CD4-positive, alpha-beta memory T cell (primary cell): ENCODE measurements at regions not wholly inside any gene's neighbourhood (a gene's known extent, or its start where the extent isn't known, plus 50 kb on each side); places are given as distances from the start of the nearest gene placed in this dataset.

Experiments
- CTCF ChIA-PET: fragments of 350-600 bp; sonication (Branson Sonifier 250); formaldehyde crosslinking; loops from one replicate; lab custom pipeline; 2021; ENCODE audit warnings: inconsistent platforms; ENCODE audit not compliant: partially characterized antibody; lab: Charles Lee
- POLR2A ChIA-PET: fragments of 350-600 bp; sonication (Branson Sonifier 250); formaldehyde crosslinking; loops from one replicate; lab custom pipeline; 2021; ENCODE audit not compliant: partially characterized antibody; lab: Charles Lee
- DNase-seq, 5 donors: peaks; one replicate each; pipeline versions ENCODE4 v3.0.0 to v3.0.0-alpha.2; 2020 to 2022; ENCODE audit warnings: mixed read lengths in 1 of 5
- H3K27ac ChIP-seq: one replicate; pipeline ENCODE4 v1.7.0; 2013; ENCODE audit warnings: low read depth, low read length
- H3K27me3 ChIP-seq: 2 replicates; pipeline ENCODE4 v1.7.0; 2013; ENCODE audit warnings: mild to moderate bottlenecking, low read length, moderate library complexity; ENCODE audit not compliant: insufficient read depth
- H3K36me3 ChIP-seq: 2 replicates; pipeline ENCODE4 v1.7.0; 2013; ENCODE audit warnings: mild to moderate bottlenecking, low read length, moderate library complexity; ENCODE audit not compliant: insufficient read depth
- H3K4me1 ChIP-seq: 2 replicates; pipeline ENCODE4 v1.7.0; 2013; ENCODE audit warnings: mild to moderate bottlenecking, low read length, moderate library complexity; ENCODE audit not compliant: insufficient read depth
- H3K4me3 ChIP-seq, 2 donors: one replicate each; pipeline ENCODE4 v1.7.0; 2013; ENCODE audit warnings: low read length in 2 of 2, mild to moderate bottlenecking in 1 of 2
- H3K9me3 ChIP-seq, 2 donors: one replicate each; pipeline ENCODE4 v1.7.0; 2013; ENCODE audit warnings: low read length in 2 of 2, control low read depth in 1 of 2; ENCODE audit not compliant: control insufficient read depth in 1 of 2
- H3K27ac Mint-ChIP-seq, 7 donors: one replicate each; pipeline ENCODE4 v1.8.0; 2020 to 2021; ENCODE audit warnings: mixed read lengths in 7 of 7, mild to moderate bottlenecking in 6 of 7, inconsistent platforms in 3 of 7, moderate library complexity in 3 of 7
- H3K27me3 Mint-ChIP-seq, 2 donors: one replicate each; pipeline ENCODE4 v1.8.0; 2020 to 2021; ENCODE audit warnings: mixed read lengths in 2 of 2
- H3K36me3 Mint-ChIP-seq, 2 donors: one replicate each; pipeline ENCODE4 v1.8.0; 2020 to 2021; ENCODE audit warnings: mixed read lengths in 2 of 2, inconsistent platforms in 1 of 2, mild to moderate bottlenecking in 1 of 2
- H3K4me1 Mint-ChIP-seq, 4 donors: one replicate each; pipeline ENCODE4 v1.8.0; 2020 to 2021; ENCODE audit warnings: mixed read lengths in 4 of 4, mild to moderate bottlenecking in 1 of 4
- H3K4me3 Mint-ChIP-seq, 8 donors: one replicate each; pipeline ENCODE4 v1.8.0; 2020 to 2021; ENCODE audit warnings: mixed read lengths in 8 of 8, mild to moderate bottlenecking in 7 of 8, moderate library complexity in 6 of 8, inconsistent platforms in 3 of 8
- H3K9me3 Mint-ChIP-seq, 8 donors: one replicate each; pipeline ENCODE4 v1.8.0; 2020 to 2021; ENCODE audit warnings: mixed read lengths in 8 of 8, mild to moderate bottlenecking in 5 of 8, inconsistent platforms in 3 of 8, moderate library complexity in 1 of 8
- intact Hi-C: fragments of 100-400 bp; cut with micrococcal nuclease; formaldehyde crosslinking; loops from one replicate; pipeline ENCODE4 v1.15.1; 2023

- Histone ChIP-seq H3K9me3 (no peaks in the 10 kb centered on the region), H3K4me3 (no peak overlapping the region), H3K4me1 (no peaks in the 10 kb centered on the region), H3K27ac (no peak overlapping the region), H3K36me3 (no peaks in the 10 kb centered on the region), H3K27me3 (no peaks in the 10 kb centered on the region)
- Mint-ChIP-seq H3K4me1 (no peaks in the 10 kb centered on the region), H3K36me3 (no peaks in the 10 kb centered on the region), H3K27me3 (peaks cover 15 to 18% of the 10 kb centered on the region in 2 donors), H3K27ac (no peak overlapping the region), H3K9me3 (no peaks in the 10 kb centered on the region), H3K4me3 (no peak overlapping the region)
- CTCF ChIA-PET, result no interaction called here
- POLR2A ChIA-PET, result no interaction called here
- intact Hi-C loops, result no loop called here
- DNase-seq, result no peak
These were observed 152.6 kb upstream of the TPM1 start for GRCh38 chr15:62889734-62890505.

DNA sequence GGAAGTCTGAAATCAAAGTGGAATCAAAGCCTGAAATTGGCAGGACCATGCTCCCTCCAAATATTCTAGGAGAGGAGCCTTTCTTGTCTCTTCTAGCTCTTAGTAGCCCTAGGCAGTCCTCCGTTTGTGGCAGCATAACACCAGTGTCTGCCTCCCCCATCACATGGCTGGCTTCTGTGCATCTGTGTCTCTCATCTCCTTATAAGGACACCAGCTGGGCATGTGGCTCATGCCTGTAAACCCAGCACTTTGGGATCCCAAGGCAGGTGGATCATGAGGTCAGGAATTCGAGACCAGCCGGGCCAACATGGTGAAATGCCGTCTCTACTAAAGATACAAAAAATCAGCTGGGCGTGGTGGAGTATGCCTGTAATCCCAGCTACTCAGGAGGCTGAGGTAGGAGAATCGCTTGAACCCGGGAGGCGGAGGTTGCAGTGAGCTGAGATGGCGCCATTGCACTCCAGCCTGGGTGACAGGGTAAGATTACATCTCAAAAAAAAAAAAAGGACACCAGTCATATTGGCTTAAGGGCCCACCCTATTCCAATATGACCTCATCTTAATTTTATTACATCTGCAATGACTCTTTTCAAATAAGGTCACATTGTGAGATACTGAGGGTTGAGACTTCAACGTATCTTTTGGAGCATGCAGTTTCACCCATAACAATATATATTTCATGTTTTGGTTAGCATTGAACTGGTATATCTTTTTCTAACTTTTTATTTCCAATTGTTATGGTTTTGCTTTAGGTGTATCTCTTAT lies 148.0 kb upstream of the TPM1 start:
- intact Hi-C loops, result no loop called here
- Mint-ChIP-seq H3K27me3 (peaks cover 17% of the 10 kb centered on the region in 2 donors), H3K9me3 (no peaks in the 10 kb centered on the region), H3K4me3 (no peak overlapping the region), H3K4me1 (no peaks in the 10 kb centered on the region), H3K27ac (no peak overlapping the region), H3K36me3 (no peaks in the 10 kb centered on the region)
- Histone ChIP-seq H3K27ac (no peak overlapping the region), H3K9me3 (no peaks in the 10 kb centered on the region), H3K4me3 (no peak overlapping the region), H3K4me1 (no peaks in the 10 kb centered on the region), H3K36me3 (no peaks in the 10 kb centered on the region), H3K27me3 (no peaks in the 10 kb centered on the region)
- CTCF ChIA-PET, result no interaction called here
- no peak for DNase-seq
- POLR2A ChIA-PET, result no interaction called here

- no peak for DNase-seq
- peaks cover 15 to 17% of the 10 kb centered on the region in 2 donors for H3K27me3 Mint-ChIP-seq
- H3K4me1 ChIP-seq, result no peaks in the 10 kb centered on the region
- H3K27ac Mint-ChIP-seq, result no peak overlapping the region
- no peaks in the 10 kb centered on the region for H3K36me3 Mint-ChIP-seq
- H3K27ac ChIP-seq, result no peak overlapping the region
- H3K36me3 ChIP-seq, result no peaks in the 10 kb centered on the region
- POLR2A ChIA-PET, result no interaction called here
- intact Hi-C loops, result no loop called here
- no peaks in the 10 kb centered on the region for H3K27me3 ChIP-seq
- no peaks in the 10 kb centered on the region for H3K4me1 Mint-ChIP-seq
- H3K9me3 ChIP-seq, result no peaks in the 10 kb centered on the region
- H3K9me3 Mint-ChIP-seq, result no peaks in the 10 kb centered on the region
- no peak overlapping the region for H3K4me3 ChIP-seq
- no peak overlapping the region for H3K4me3 Mint-ChIP-seq
- CTCF ChIA-PET, result no interaction called here
These were observed 147.2 kb upstream of the TPM1 start for GRCh38 chr15:62895139-62895866.

DNA sequence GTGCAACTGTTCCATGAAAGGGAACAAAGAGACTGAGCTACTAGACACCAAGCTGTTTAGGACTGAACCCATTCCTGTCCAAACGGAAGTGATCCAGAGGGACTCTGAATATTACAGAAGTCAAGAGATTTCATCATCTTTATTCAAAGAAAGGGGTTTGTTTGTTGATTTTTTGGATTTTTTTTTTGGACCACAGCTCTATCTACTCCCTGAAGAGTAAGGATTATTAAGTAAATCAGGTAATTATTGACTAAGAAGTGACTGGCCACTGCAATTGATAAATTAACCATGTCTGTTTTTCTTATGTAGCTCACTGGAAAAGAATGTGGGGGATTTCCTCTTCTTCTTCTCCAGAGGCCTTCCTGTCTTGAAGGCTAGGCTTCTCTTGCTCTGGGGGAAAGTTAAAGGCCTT lies 146.6 kb upstream of the TPM1 start:
- Mint-ChIP-seq H3K4me1 (no peaks in the 10 kb centered on the region), H3K36me3 (no peaks in the 10 kb centered on the region), H3K4me3 (no peak overlapping the region), H3K27ac (no peak overlapping the region), H3K27me3 (peaks cover 11 to 17% of the 10 kb centered on the region in 2 donors), H3K9me3 (no peaks in the 10 kb centered on the region)
- DNase-seq, result no peak
- H3K27ac ChIP-seq, result no peak overlapping the region
- intact Hi-C loops, result no loop called here
- ChIA-PET POLR2A (no interaction called here), CTCF (no interaction called here)
- no peaks in the 10 kb centered on the region for H3K4me1 ChIP-seq
- no peak overlapping the region for H3K4me3 ChIP-seq
- H3K9me3 ChIP-seq, result no peaks in the 10 kb centered on the region
- H3K27me3 ChIP-seq, result no peaks in the 10 kb centered on the region
- H3K36me3 ChIP-seq, result no peaks in the 10 kb centered on the region

DNA sequence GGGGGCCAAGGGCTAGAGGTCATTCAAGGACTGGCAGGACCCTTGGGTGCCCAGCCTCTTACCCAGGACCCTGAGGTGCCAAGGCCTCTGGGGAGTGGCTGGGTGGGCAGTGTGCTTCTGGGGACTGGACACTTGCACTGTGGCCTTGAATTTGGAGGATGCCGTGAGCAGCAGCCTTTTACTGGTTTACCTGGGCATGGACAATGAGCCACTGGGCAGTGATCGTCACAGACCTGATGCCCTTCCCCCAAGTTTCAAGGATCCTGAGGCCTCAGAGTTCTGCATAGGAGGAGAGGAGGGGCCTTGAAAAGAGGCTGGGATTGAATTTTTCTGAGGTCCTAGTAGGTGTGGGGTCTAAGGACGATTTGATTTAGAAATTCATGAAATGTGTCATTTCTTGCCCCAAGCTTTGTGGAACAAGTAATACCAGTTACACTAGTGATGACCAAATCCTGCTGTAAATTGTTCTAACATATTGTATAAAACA lies 146.1 kb upstream of the TPM1 start:
- Mint-ChIP-seq H3K36me3 (no peaks in the 10 kb centered on the region), H3K4me3 (no peak overlapping the region), H3K27ac (no peak overlapping the region), H3K9me3 (no peaks in the 10 kb centered on the region), H3K4me1 (no peaks in the 10 kb centered on the region), H3K27me3 (peaks cover 11 to 17% of the 10 kb centered on the region in 2 donors)
- Histone ChIP-seq H3K27me3 (no peaks in the 10 kb centered on the region), H3K36me3 (no peaks in the 10 kb centered on the region), H3K4me1 (no peaks in the 10 kb centered on the region), H3K27ac (no peak overlapping the region), H3K9me3 (no peaks in the 10 kb centered on the region), H3K4me3 (no peak overlapping the region)
- intact Hi-C loops, result no loop called here
- ChIA-PET CTCF (no interaction called here), POLR2A (no interaction called here)
- DNase-seq, result no peak

- no peaks in the 10 kb centered on the region for H3K27me3 ChIP-seq
- Mint-ChIP-seq H3K27me3 (peaks cover 11 to 17% of the 10 kb centered on the region in 2 donors), H3K4me1 (no peaks in the 10 kb centered on the region), H3K9me3 (no peaks in the 10 kb centered on the region), H3K27ac (no peak overlapping the region), H3K36me3 (no peaks in the 10 kb centered on the region), H3K4me3 (no peak overlapping the region)
- no peak overlapping the region for H3K4me3 ChIP-seq
- CTCF ChIA-PET, result no interaction called here
- no peak overlapping the region for H3K27ac ChIP-seq
- no peak for DNase-seq
- intact Hi-C loops, result no loop called here
- POLR2A ChIA-PET, result no interaction called here
- H3K36me3 ChIP-seq, result no peaks in the 10 kb centered on the region
- H3K4me1 ChIP-seq, result no peaks in the 10 kb centered on the region
- H3K9me3 ChIP-seq, result no peaks in the 10 kb centered on the region
These were observed 145.5 kb upstream of the TPM1 start for GRCh38 chr15:62896969-62897486.

GRCh38 chr15:62897634-62898033 lies 144.9 kb upstream of the TPM1 start:
- Histone ChIP-seq H3K27ac (no peak overlapping the region), H3K27me3 (no peaks in the 10 kb centered on the region), H3K4me3 (no peak overlapping the region), H3K9me3 (no peaks in the 10 kb centered on the region), H3K4me1 (no peaks in the 10 kb centered on the region), H3K36me3 (no peaks in the 10 kb centered on the region)
- Mint-ChIP-seq H3K4me3 (no peak overlapping the region), H3K9me3 (no peaks in the 10 kb centered on the region), H3K4me1 (no peaks in the 10 kb centered on the region), H3K27ac (no peak overlapping the region), H3K27me3 (peaks cover 11 to 17% of the 10 kb centered on the region in 2 donors), H3K36me3 (no peaks in the 10 kb centered on the region)
- ChIA-PET POLR2A (no interaction called here), CTCF (no interaction called here)
- DNase-seq, result no peak
- intact Hi-C loops, result no loop called here
